SU-DHL-6 (cell line): ENCODE measurements at regions not wholly inside any gene's neighbourhood (a gene's known extent, or its start where the extent isn't known, plus 50 kb on each side); places are given as distances from the start of the nearest gene placed in this dataset.

Experiments used
- H2AFZ ChIP-seq: fragments of 200-600 bp; sonication (generic); 2 replicates; pipeline ENCODE4 v1.6.1; 2014; ENCODE audit warnings: low read depth, mild to moderate bottlenecking, moderate library complexity, mixed read lengths, antibody characterized with exemption, low read length; ENCODE audit not compliant: severe bottlenecking
- H3F3A ChIP-seq: fragments of 200-600 bp; shearing (Covaris generic); 2 replicates; pipeline ENCODE4 v1.6.0; 2016; ENCODE audit warnings: antibody characterized with exemption, mild to moderate bottlenecking; ENCODE audit not compliant: insufficient read depth
- H3K27ac ChIP-seq: fragments of 200-600 bp; sonication (generic); 2 replicates; pipeline ENCODE4 v1.5.1; 2016; ENCODE audit warnings: low read depth, mild to moderate bottlenecking, low read length, moderate library complexity, mixed read lengths
- H3K27me3 ChIP-seq: fragments of 200-600 bp; sonication (generic), shearing (Covaris generic); 2 replicates; pipeline ENCODE4 v1.6.0; 2014; ENCODE audit warnings: mild to moderate bottlenecking, low read length
- H3K36me3 ChIP-seq: fragments of 200-600 bp; sonication (generic); 2 replicates; pipeline ENCODE4 v1.6.1; 2014; ENCODE audit warnings: mild to moderate bottlenecking, low read length, mixed read lengths
- H3K4me2 ChIP-seq: fragments of 300-600, 200-600 bp; shearing (Covaris generic), sonication (generic); 2 replicates; pipeline ENCODE4 v1.6.0; 2014; ENCODE audit warnings: low read length, low read depth, mild to moderate bottlenecking; ENCODE audit not compliant: poor library complexity, severe bottlenecking
- H3K4me3 ChIP-seq: fragments of 200-600 bp; sonication (generic); 2 replicates; pipeline ENCODE4 v1.5.1; 2014; ENCODE audit warnings: antibody characterized with exemption, low read length, mild to moderate bottlenecking, mixed read lengths; ENCODE audit not compliant: insufficient read depth, poor library complexity, severe bottlenecking
- H3K79me2 ChIP-seq: fragments of 200-600 bp; sonication (generic); 2 replicates; pipeline ENCODE4 v1.6.1; 2014; ENCODE audit warnings: mild to moderate bottlenecking, low read length, moderate library complexity; ENCODE audit not compliant: insufficient read depth
- H3K9ac ChIP-seq: fragments of 200-600 bp; sonication (generic); 2 replicates; pipeline ENCODE4 v1.7.0; 2014; ENCODE audit warnings: mild to moderate bottlenecking, low read length
- H3K9me2 ChIP-seq: fragments of 200-600 bp; sonication (generic); replicated peaks from 2 replicates; pipeline ENCODE4 v1.6.1; 2014; ENCODE audit warnings: low read length; ENCODE audit not compliant: insufficient read depth
- H3K9me3 ChIP-seq: fragments of 200-600 bp; sonication (generic); 2 replicates; pipeline ENCODE4 v1.6.1; 2014; ENCODE audit warnings: low read length, mixed read lengths; ENCODE audit not compliant: insufficient read depth
- H4K20me1 ChIP-seq: fragments of 200-600 bp; sonication (generic); 2 replicates; pipeline ENCODE4 v1.6.1; 2014; ENCODE audit warnings: low read depth, mild to moderate bottlenecking, antibody characterized with exemption, low read length, moderate library complexity, mixed read lengths
- CTCF ChIP-seq: fragments of 200-600 bp; sonication (generic); IDR thresholded peaks from one replicate; pipeline ENCODE4 v1.5.1; 2017; ENCODE audit warnings: antibody characterized with exemption, mild to moderate bottlenecking, low read length, moderate library complexity; ENCODE audit not compliant: insufficient read depth, poor library complexity, severe bottlenecking
- EZH2phosphoT487 ChIP-seq: fragments of 200-600 bp; sonication (generic), shearing (Covaris generic); conservative IDR thresholded peaks from 2 replicates; pipeline ENCODE4 v1.6.1; 2018; ENCODE audit warnings: mild to moderate bottlenecking, antibody characterized with exemption, low read length, moderate library complexity, mixed read lengths

GRCh38 chr3:117572786-117573185 is 863.2 kb downstream of the TUSC7 start:
- no peak overlapping the region for H3K9ac ChIP-seq
- no peaks in the 10 kb centered on the region for H3F3A ChIP-seq
- H3K9me3 ChIP-seq: no peaks in the 10 kb centered on the region
- no peak overlapping the region for H3K4me2 ChIP-seq
- H3K27ac ChIP-seq: no peak overlapping the region
- no peaks in the 10 kb centered on the region for H4K20me1 ChIP-seq
- H2AFZ ChIP-seq: no peak overlapping the region
- H3K36me3 ChIP-seq: no peaks in the 10 kb centered on the region
- no peaks in the 10 kb centered on the region; the same call in 1 of the 2 replicates for H3K27me3 ChIP-seq
- H3K79me2 ChIP-seq: no peaks in the 10 kb centered on the region
- H3K9me2 ChIP-seq: no peaks in the 10 kb centered on the region
- TF ChIP-seq EZH2phosphoT487 (no peak), CTCF (no peak)
- H3K4me3 ChIP-seq: no peak overlapping the region

GRCh38 chr3:117580806-117581205 is 871.2 kb downstream of the TUSC7 start:
- Histone ChIP-seq H2AFZ (no peak overlapping the region), H3K36me3 (no peaks in the 10 kb centered on the region), H3K9ac (no peak overlapping the region), H3F3A (no peaks in the 10 kb centered on the region), H3K27ac (no peak overlapping the region), H3K4me2 (no peak overlapping the region), H3K9me2 (no peaks in the 10 kb centered on the region), H4K20me1 (no peaks in the 10 kb centered on the region), H3K4me3 (no peak overlapping the region), H3K79me2 (no peaks in the 10 kb centered on the region), H3K9me3 (no peaks in the 10 kb centered on the region), H3K27me3 (no peaks in the 10 kb centered on the region)
- TF ChIP-seq CTCF (no peak), EZH2phosphoT487 (no peak)

GRCh38 chr3:117586161-117586560 is 876.6 kb downstream of the TUSC7 start:
- no peaks in the 10 kb centered on the region for H3K27me3 ChIP-seq
- no peak overlapping the region for H2AFZ ChIP-seq
- H3K9me3 ChIP-seq: no peaks in the 10 kb centered on the region
- no peak overlapping the region for H3K27ac ChIP-seq
- H3K36me3 ChIP-seq: no peaks in the 10 kb centered on the region
- no peaks in the 10 kb centered on the region for H4K20me1 ChIP-seq
- H3K9ac ChIP-seq: no peak overlapping the region
- no peak overlapping the region for H3K4me3 ChIP-seq
- H3F3A ChIP-seq: no peaks in the 10 kb centered on the region
- H3K4me2 ChIP-seq: no peak overlapping the region
- H3K79me2 ChIP-seq: no peaks in the 10 kb centered on the region
- no peaks in the 10 kb centered on the region for H3K9me2 ChIP-seq
- TF ChIP-seq CTCF (no peak), EZH2phosphoT487 (no peak)

GRCh38 chr3:117587416-117587815 is 877.8 kb downstream of the TUSC7 start:
- no peaks in the 10 kb centered on the region for H3K9me2 ChIP-seq
- no peak overlapping the region for H3K4me2 ChIP-seq
- no peak overlapping the region for H3K4me3 ChIP-seq
- H3K9me3 ChIP-seq: no peaks in the 10 kb centered on the region
- no peaks in the 10 kb centered on the region for H3K27me3 ChIP-seq
- no peaks in the 10 kb centered on the region for H4K20me1 ChIP-seq
- no peaks in the 10 kb centered on the region for H3F3A ChIP-seq
- H2AFZ ChIP-seq: no peak overlapping the region
- no peaks in the 10 kb centered on the region for H3K79me2 ChIP-seq
- no peak overlapping the region for H3K27ac ChIP-seq
- H3K9ac ChIP-seq: no peak overlapping the region
- TF ChIP-seq CTCF (no peak), EZH2phosphoT487 (no peak)
- H3K36me3 ChIP-seq: no peaks in the 10 kb centered on the region
